22Rv1 (cell line): ENCODE measurements at regions not wholly inside any gene's neighbourhood (a gene's known extent, or its start where the extent isn't known, plus 50 kb on each side); places are given as distances from the start of the nearest gene placed in this dataset.
A peak's percentile ranks its signal among the peaks of the same experiment; 100 is the strongest.

Experiments used
- H3K27ac ChIP-seq: fragments of 450-650 bp; 2 replicates; pipeline ENCODE4 v1.5.1; 2017
- ZFX ChIP-seq: fragments of 450-650 bp; IDR thresholded peaks from 2 replicates; pipeline ENCODE4 v1.6.1; 2017; ENCODE audit warnings: antibody characterized with exemption, borderline replicate concordance
- TF ChIP-seq, protein P1 (sequence below): fragments of 450-650 bp; IDR thresholded peaks from 2 replicates; pipeline ENCODE4 v1.5.1; 2017; ENCODE audit warnings: mild to moderate bottlenecking

GRCh38 chr10:81096558-81096957 is 558.9 kb downstream of the SH2D4B start:
- TF ChIP-seq, protein P1, sequence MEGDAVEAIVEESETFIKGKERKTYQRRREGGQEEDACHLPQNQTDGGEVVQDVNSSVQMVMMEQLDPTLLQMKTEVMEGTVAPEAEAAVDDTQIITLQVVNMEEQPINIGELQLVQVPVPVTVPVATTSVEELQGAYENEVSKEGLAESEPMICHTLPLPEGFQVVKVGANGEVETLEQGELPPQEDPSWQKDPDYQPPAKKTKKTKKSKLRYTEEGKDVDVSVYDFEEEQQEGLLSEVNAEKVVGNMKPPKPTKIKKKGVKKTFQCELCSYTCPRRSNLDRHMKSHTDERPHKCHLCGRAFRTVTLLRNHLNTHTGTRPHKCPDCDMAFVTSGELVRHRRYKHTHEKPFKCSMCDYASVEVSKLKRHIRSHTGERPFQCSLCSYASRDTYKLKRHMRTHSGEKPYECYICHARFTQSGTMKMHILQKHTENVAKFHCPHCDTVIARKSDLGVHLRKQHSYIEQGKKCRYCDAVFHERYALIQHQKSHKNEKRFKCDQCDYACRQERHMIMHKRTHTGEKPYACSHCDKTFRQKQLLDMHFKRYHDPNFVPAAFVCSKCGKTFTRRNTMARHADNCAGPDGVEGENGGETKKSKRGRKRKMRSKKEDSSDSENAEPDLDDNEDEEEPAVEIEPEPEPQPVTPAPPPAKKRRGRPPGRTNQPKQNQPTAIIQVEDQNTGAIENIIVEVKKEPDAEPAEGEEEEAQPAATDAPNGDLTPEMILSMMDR: no peak
- TF ChIP-seq ZFX: no peak
- H3K27ac ChIP-seq: no peak overlapping the region

DNA sequence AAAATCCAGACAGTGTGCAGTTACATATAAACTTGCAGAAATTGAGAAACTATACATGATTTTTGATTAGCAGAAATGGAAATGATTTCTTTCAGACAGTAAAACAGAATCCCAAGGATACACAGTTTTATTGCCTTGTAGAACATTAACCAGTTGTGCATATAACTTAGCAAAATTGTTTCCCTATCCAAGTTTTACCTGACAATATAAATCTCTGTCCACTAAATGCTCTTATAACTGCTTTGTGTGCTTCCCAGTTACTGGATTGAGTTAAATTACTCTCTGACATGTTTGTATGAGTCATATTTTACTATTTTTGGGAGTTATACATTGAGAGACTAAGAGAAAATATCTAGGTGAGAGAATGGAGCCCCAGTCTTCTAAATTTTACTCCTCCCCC is 563.4 kb downstream of the SH2D4B start:
- no peak for TF ChIP-seq ZFX
- TF ChIP-seq, protein P1: no peak
- peak overlapping the region; percentile 20 for H3K27ac ChIP-seq

- H3K27ac ChIP-seq: no peak overlapping the region
- TF ChIP-seq, protein P1: no peak
- TF ChIP-seq ZFX: no peak
Measured at GRCh38 chr10:81104494-81104893, 566.8 kb downstream of the SH2D4B start.

GRCh38 chr10:81108516-81109199 is 571.0 kb downstream of the SH2D4B start:
- peak overlapping the region; percentile 18; the same call in 1 of the 2 replicates for H3K27ac ChIP-seq
- no peak for TF ChIP-seq ZFX
- TF ChIP-seq, protein P1: no peak

DNA sequence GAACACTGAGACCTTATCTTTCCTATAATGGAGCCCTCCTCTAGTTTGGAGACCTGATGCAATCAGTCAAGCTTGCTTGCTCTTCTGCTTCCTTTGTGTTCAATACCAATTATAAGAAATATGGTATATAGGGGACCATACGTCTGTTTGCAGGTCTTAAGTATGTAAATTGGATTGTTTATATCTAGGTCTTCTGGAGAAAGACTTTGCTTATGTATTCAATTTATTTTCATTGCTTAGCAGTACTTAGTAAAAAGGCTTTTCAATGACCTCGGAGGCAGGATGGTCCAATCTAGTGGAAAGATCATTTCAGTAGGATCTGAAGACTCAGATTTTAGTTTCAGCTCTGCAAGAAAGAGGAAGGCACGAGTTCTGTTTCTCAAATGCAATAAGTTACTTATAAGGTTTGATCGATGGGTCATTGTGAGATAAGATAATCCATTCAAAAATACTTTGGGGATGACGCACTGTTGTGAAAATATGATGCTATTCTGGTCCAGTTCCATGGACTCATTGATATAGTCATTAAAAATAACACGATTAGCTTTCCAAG is 571.6 kb downstream of the SH2D4B start:
- peak overlapping the region; percentile 18; the same call in 1 of the 2 replicates for H3K27ac ChIP-seq
- TF ChIP-seq, protein P1: no peak
- TF ChIP-seq ZFX: no peak

- H3K27ac ChIP-seq: no peak overlapping the region
- TF ChIP-seq ZFX: no peak
- TF ChIP-seq, protein P1: no peak
Measured at GRCh38 chr10:81116201-81116600, 578.5 kb downstream of the SH2D4B start.

- H3K27ac ChIP-seq: no peak overlapping the region
- TF ChIP-seq ZFX: no peak
- TF ChIP-seq, protein P1: peak; percentile 50
Measured at GRCh38 chr10:81116990-81117389, 579.3 kb downstream of the SH2D4B start.
